WERI-Rb-1 (cell line): ENCODE measurements at regions not wholly inside any gene's neighbourhood (a gene's known extent, or its start where the extent isn't known, plus 50 kb on each side); places are given as distances from the start of the nearest gene placed in this dataset.
"Not testable (repeated sequence)": the region's sequence is repeated elsewhere in the genome, so short reads cannot be mapped to it uniquely, and the experiment has no call there.

Experiments
- DNase-seq: peaks from one replicate; pipeline ENCODE4 v3.0.0-alpha.2; 2020
- H3K27ac ChIP-seq: fragments of 250-450 bp; sonication (Bioruptor Pico); 2 replicates; pipeline ENCODE4 v1.5.1; 2020; ENCODE audit warnings: mild to moderate bottlenecking, moderate library complexity
- H3K27me3 ChIP-seq: fragments of 250-450 bp; sonication (Bioruptor Pico); 2 replicates; pipeline ENCODE4 v1.5.1; 2021; ENCODE audit warnings: mild to moderate bottlenecking, low read depth, moderate library complexity; ENCODE audit not compliant: insufficient read depth, severe bottlenecking
- H3K36me3 ChIP-seq: fragments of 250-450 bp; sonication (Bioruptor Pico); 2 replicates; pipeline ENCODE4 v1.5.1; 2020; ENCODE audit warnings: mild to moderate bottlenecking, moderate library complexity
- H3K4me3 ChIP-seq: 2 replicates; pipeline ENCODE4 v1.5.1; 2011; ENCODE audit warnings: low read depth, mild to moderate bottlenecking, control low read depth, low read length
- H3K9me3 ChIP-seq: fragments of 250-450 bp; sonication (Bioruptor Pico); 2 replicates; pipeline ENCODE4 v1.5.1; 2021; ENCODE audit warnings: mild to moderate bottlenecking, moderate library complexity; ENCODE audit not compliant: severe bottlenecking
- TF ChIP-seq, protein P1 (sequence below): IDR thresholded peaks from 2 replicates; pipeline ENCODE4 v1.5.1; 2011; ENCODE audit warnings: low read depth, mild to moderate bottlenecking, control low read depth, inconsistent platforms, low read length

DNA sequence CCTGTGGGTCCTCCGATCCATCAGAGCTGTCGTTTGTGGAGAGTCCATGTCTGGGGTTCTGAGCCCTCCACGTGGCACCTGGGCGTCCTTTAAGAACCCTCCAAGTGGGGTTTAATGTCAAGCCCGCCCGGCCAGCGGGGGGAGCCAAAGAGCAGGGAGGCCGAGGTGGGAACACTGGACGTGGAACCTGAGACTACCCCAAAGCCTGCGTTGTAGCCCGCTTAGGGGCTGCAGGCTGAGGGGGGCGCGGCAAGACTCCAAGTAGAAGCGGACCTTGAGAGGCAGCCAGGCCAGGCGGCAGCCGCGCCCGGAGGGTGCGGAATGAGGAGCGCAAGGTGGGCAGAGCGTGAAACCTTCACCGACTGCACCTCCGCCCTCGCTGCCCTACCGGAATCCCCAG lies 126.2 kb upstream of the ATP10A start:
- H3K4me3 ChIP-seq = no peak overlapping the region
- no peak for DNase-seq
- H3K9me3 ChIP-seq = no peaks in the 10 kb centered on the region
- no peak overlapping the region for H3K27ac ChIP-seq
- H3K27me3 ChIP-seq = no peaks in the 10 kb centered on the region
- no peaks in the 10 kb centered on the region for H3K36me3 ChIP-seq
- TF ChIP-seq, protein P1, sequence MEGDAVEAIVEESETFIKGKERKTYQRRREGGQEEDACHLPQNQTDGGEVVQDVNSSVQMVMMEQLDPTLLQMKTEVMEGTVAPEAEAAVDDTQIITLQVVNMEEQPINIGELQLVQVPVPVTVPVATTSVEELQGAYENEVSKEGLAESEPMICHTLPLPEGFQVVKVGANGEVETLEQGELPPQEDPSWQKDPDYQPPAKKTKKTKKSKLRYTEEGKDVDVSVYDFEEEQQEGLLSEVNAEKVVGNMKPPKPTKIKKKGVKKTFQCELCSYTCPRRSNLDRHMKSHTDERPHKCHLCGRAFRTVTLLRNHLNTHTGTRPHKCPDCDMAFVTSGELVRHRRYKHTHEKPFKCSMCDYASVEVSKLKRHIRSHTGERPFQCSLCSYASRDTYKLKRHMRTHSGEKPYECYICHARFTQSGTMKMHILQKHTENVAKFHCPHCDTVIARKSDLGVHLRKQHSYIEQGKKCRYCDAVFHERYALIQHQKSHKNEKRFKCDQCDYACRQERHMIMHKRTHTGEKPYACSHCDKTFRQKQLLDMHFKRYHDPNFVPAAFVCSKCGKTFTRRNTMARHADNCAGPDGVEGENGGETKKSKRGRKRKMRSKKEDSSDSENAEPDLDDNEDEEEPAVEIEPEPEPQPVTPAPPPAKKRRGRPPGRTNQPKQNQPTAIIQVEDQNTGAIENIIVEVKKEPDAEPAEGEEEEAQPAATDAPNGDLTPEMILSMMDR = 0 out of 2 replicates have a peak, but pooled peaks have one; percentile 17

DNA sequence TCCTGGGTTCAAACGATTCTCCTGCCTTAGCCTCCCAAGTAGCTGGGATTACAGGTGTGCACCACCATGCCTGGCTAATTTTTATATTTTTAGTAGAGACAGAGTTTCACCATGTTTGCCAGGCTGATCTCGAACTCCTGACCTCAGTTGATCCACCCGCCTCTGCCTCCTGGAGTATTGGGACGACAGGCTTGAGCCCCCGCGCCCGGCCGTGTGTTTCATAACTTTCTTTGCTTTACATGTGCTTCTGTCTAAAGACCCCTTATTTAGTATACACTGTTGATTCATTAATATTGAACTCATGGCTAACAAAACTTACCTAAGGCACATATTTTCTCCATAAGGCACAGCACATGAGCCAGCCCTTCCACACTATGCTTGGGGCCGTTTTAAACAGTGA lies 125.6 kb upstream of the ATP10A start:
- H3K36me3 ChIP-seq, H3K27me3 ChIP-seq, H3K4me3 ChIP-seq, H3K27ac ChIP-seq, H3K9me3 ChIP-seq, DNase-seq: not testable (repeated sequence)

DNA sequence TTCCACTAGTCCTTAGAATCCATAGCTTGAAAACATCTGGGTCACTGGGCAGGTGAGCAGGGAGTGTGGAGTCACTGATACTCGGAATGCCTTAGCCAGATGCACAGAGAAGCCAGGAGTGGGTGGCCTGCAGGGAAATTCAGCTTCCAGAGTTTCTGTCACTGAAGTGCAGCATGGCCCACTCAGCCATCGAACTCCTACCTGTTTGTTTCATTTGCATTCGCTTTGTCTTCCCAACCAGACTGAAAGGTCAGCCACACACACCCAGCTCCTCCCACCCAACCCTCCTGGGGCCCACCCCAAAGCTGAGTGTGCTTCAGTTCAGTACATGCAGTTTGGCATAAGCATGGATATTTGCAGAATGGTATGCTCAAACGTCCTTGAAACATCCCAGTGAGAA lies 124.5 kb upstream of the ATP10A start:
- no peak overlapping the region for H3K4me3 ChIP-seq
- no peaks in the 10 kb centered on the region for H3K9me3 ChIP-seq
- no peaks in the 10 kb centered on the region for H3K36me3 ChIP-seq
- H3K27ac ChIP-seq = no peak overlapping the region
- no peak for DNase-seq
- no peaks in the 10 kb centered on the region for H3K27me3 ChIP-seq
- TF ChIP-seq, protein P1 = no peak

DNA sequence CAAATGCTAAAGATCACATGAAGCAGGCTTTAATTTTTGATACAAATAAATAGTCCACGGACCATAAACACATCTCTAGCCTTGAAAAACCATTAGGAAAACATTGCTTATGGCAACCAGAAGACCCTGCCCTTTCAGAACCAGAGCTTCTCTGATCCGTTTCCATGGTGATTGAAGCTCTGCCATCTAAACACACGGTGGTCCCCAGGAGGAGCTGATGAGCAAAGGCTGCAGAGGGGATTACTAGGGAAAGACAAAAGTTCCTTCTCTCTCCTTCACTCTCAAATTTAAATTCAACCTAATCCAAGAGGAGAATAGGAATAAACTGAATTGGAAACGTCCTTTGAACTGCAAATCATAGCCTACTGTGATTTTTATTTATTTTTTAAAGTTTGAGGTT lies 122.0 kb upstream of the ATP10A start:
- Histone ChIP-seq H3K27me3 (no peaks in the 10 kb centered on the region), H3K36me3 (no peaks in the 10 kb centered on the region), H3K9me3 (no peaks in the 10 kb centered on the region), H3K27ac (no peak overlapping the region), H3K4me3 (no peak overlapping the region)
- no peak for DNase-seq
- TF ChIP-seq, protein P1 = no peak

DNA sequence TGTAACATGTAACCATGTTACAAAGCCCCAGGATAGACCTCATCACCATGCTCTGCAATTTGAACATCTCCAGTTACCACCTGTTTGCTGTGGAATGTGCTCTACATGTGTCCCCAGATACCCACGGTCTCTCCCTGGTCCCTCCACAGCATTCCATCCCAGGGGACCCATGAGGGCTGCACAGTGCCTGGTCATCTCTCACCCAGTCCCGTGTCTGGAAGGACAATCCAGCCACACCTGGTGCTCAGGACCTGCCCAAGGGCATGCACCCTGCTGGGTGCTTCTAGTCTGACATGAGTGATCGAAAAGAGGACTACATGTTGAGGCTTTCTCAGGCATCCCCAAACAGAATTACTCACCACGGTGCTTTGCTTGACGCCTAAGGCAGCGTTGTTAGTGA lies 119.6 kb upstream of the ATP10A start:
- no peak overlapping the region for H3K27ac ChIP-seq
- H3K36me3 ChIP-seq = no peaks in the 10 kb centered on the region
- TF ChIP-seq, protein P1 = no peak
- no peaks in the 10 kb centered on the region for H3K27me3 ChIP-seq
- no peak overlapping the region for H3K4me3 ChIP-seq
- DNase-seq = no peak
- no peaks in the 10 kb centered on the region for H3K9me3 ChIP-seq

DNA sequence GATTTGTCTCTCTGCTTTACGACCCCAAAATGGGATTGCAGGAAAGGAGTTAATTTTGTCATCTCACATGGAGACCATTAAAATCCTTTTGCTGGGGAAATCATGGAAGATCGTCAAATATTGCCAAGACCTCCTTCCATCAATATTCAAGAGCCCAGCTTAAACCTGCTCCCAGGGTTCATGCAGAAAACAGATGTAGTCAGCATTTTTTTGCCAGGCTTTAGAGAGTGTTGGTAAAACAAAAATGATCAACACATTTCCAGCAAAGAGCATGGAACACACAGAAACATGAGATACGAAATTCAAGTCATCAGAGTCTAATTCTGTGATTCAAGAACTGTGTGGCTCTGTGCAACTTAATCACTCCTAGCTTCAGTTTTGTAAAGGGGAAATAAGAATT lies 118.0 kb upstream of the ATP10A start:
- TF ChIP-seq, protein P1 = no peak
- H3K27me3 ChIP-seq = no peaks in the 10 kb centered on the region
- H3K36me3 ChIP-seq = no peaks in the 10 kb centered on the region
- no peak for DNase-seq
- H3K27ac ChIP-seq = no peak overlapping the region
- no peak overlapping the region for H3K4me3 ChIP-seq
- H3K9me3 ChIP-seq = no peaks in the 10 kb centered on the region
